A549 (cell line): ENCODE measurements at regions not wholly inside any gene's neighbourhood (a gene's known extent, or its start where the extent isn't known, plus 50 kb on each side); places are given as distances from the start of the nearest gene placed in this dataset.

Experiments
- ATAC-seq, 2 experiments: fragments of 200-7000 bp in 1 of 2; fragments of >200 bp in 1 of 2; cut with Nextera tagmentation in 1 of 2; cut with Tn5 transposase in 1 of 2; 3 replicates each; pipeline versions ENCODE4 v1.8.0 to v1.9.1; 2018 to 2020; ENCODE audit warnings: mild to moderate bottlenecking in 1 of 2, moderate library complexity in 1 of 2
- CTCF ChIA-PET: fragments of 300-600 bp; sonication (Branson Sonifier 250); formaldehyde crosslinking; extraction: SDS; loops from one replicate; lab custom pipeline; 2021; ENCODE audit warnings: antibody characterized with exemption, inconsistent platforms; lab: Yijun Ruan, JAX
- POLR2A ChIA-PET: fragments of 350-600 bp; formaldehyde crosslinking; extraction: SDS; loops from one replicate; lab custom pipeline; 2021; ENCODE audit warnings: antibody characterized with exemption, inconsistent platforms; lab: Yijun Ruan, JAX
- DNase-seq, 2 experiments: peaks; one replicate each; pipeline versions ENCODE4 v3.0.0 to v3.0.0-alpha.2; 2011 to 2016; ENCODE audit warnings: low read depth in 1 of 2, low spot score in 1 of 2
- FAIRE-seq: peaks from 2 replicates; lab custom pipeline; 2011; peaks lifted over from hg19 to GRCh38; lab: Jason Lieb, UNC
- H3K27ac ChIP-seq, 2 experiments: fragments of >200 bp; sonication (Bioruptor Twin); formaldehyde crosslinking; 3 replicates each; pipeline ENCODE4 v1.5.1; 2016 to 2017
- H3K4me1 ChIP-seq: fragments of >200 bp; sonication (Bioruptor Twin); formaldehyde crosslinking; 3 replicates; pipeline ENCODE4 v1.6.1; 2016
- H3K4me2 ChIP-seq: fragments of >200 bp; sonication (Bioruptor Twin); formaldehyde crosslinking; 3 replicates; pipeline ENCODE4 v1.6.1; 2016
- H3K4me3 ChIP-seq: fragments of >200 bp; sonication (Bioruptor Twin); formaldehyde crosslinking; 3 replicates; pipeline ENCODE4 v1.5.1; 2016
- H3K9me3 ChIP-seq: fragments of >200 bp; sonication (Bioruptor Twin); formaldehyde crosslinking; 3 replicates; pipeline ENCODE4 v1.6.1; 2016
- BHLHE40 ChIP-seq: IDR thresholded peaks from 2 replicates; pipeline ENCODE4 v1.6.1; 2012; ENCODE audit warnings: low read depth, low read length, inconsistent platforms
- CBX8 ChIP-seq: fragments of 200-600 bp; sonication (generic); IDR thresholded peaks from 2 replicates; pipeline ENCODE4 v1.6.1; 2016
- CHD4 ChIP-seq: fragments of 200-600 bp; sonication (generic); IDR thresholded peaks from 2 replicates; pipeline ENCODE4 v1.6.1; 2016; ENCODE audit warnings: antibody characterized with exemption, mild to moderate bottlenecking, borderline replicate concordance
- ELK1 ChIP-seq: fragments of 150-350 bp; IDR thresholded peaks from 2 replicates; pipeline ENCODE4 v1.6.1; 2014; ENCODE audit warnings: low read depth, mild to moderate bottlenecking, low read length
- EP300 ChIP-seq, 2 experiments: fragments of >200 bp; sonication (Bioruptor Twin); formaldehyde crosslinking; IDR thresholded peaks; 2 replicates in 1 of 2; 3 replicates in 1 of 2; pipeline ENCODE4 v1.6.1; 2016 to 2017
- ESRRA ChIP-seq: fragments of 150-350 bp; IDR thresholded peaks from 2 replicates; pipeline ENCODE4 v1.6.1; 2014; ENCODE audit warnings: mild to moderate bottlenecking, low read length, borderline replicate concordance
- GATA3 ChIP-seq: IDR thresholded peaks from 2 replicates; pipeline ENCODE4 v1.6.1; 2012; ENCODE audit warnings: borderline replicate concordance
- HDAC2 ChIP-seq: fragments of 200-600 bp; sonication (generic); IDR thresholded peaks from 2 replicates; pipeline ENCODE4 v1.6.1; 2016
- HEYL ChIP-seq: fragments of 250-450 bp; sonication (Bioruptor Pico); IDR thresholded peaks from 2 replicates; pipeline ENCODE4 v1.8.0; 2021; ENCODE audit warnings: mild to moderate bottlenecking, moderate library complexity
- HOXA7 ChIP-seq: fragments of 250-450 bp; sonication (Bioruptor Pico); IDR thresholded peaks from 2 replicates; pipeline ENCODE4 v1.5.0; 2020; ENCODE audit warnings: mild to moderate bottlenecking, moderate library complexity
- HOXB13 ChIP-seq: fragments of 250-450 bp; sonication (Bioruptor Pico); IDR thresholded peaks from 2 replicates; pipeline ENCODE4 v1.5.0; 2020; ENCODE audit warnings: low read depth, mild to moderate bottlenecking, moderate library complexity
- HOXB5 ChIP-seq: fragments of 250-450 bp; sonication (Bioruptor Pico); IDR thresholded peaks from 2 replicates; pipeline ENCODE4 v1.5.0; 2020; ENCODE audit warnings: mild to moderate bottlenecking, moderate library complexity
- KDM1A ChIP-seq: fragments of 200-600 bp; sonication (generic); IDR thresholded peaks from 2 replicates; pipeline ENCODE4 v1.6.1; 2016; ENCODE audit warnings: low read depth, mild to moderate bottlenecking
- KDM5A ChIP-seq: fragments of 200-600 bp; sonication (generic); IDR thresholded peaks from 2 replicates; pipeline ENCODE4 v1.6.1; 2016; ENCODE audit warnings: antibody characterized with exemption, mild to moderate bottlenecking
- NFE2L2 ChIP-seq: fragments of 150-350 bp; conservative IDR thresholded peaks from 2 replicates; pipeline ENCODE4 v1.6.1; 2014; ENCODE audit warnings: low read length
- NPAS2 ChIP-seq: fragments of 250-450 bp; sonication (Bioruptor Pico); IDR thresholded peaks from 2 replicates; pipeline ENCODE4 v1.8.0; 2022; ENCODE audit warnings: mild to moderate bottlenecking, moderate library complexity, borderline replicate concordance
- RARB ChIP-seq: fragments of 250-450 bp; sonication (Bioruptor Pico); IDR thresholded peaks from 2 replicates; pipeline ENCODE4 v1.8.0; 2021; ENCODE audit warnings: mild to moderate bottlenecking, moderate library complexity
- RCOR1 ChIP-seq: fragments of 150-350 bp; IDR thresholded peaks from 2 replicates; pipeline ENCODE4 v1.6.1; 2014; ENCODE audit warnings: antibody characterized with exemption, low read length, low read depth
- RFX5 ChIP-seq: fragments of 450-650 bp; IDR thresholded peaks from 2 replicates; pipeline ENCODE4 v1.7.1; 2014; ENCODE audit warnings: antibody characterized with exemption, mild to moderate bottlenecking, moderate library complexity
- TFCP2L1 ChIP-seq: fragments of 250-450 bp; sonication (Bioruptor Pico); IDR thresholded peaks from 2 replicates; pipeline ENCODE4 v1.5.0; 2021; ENCODE audit warnings: mild to moderate bottlenecking
- USF2 ChIP-seq: fragments of 450-650 bp; IDR thresholded peaks from 2 replicates; pipeline ENCODE4 v1.6.1; 2014; ENCODE audit warnings: antibody characterized with exemption
- ZC3H11A ChIP-seq: fragments of 450-650 bp; IDR thresholded peaks from 2 replicates; pipeline ENCODE4 v1.6.1; 2014; ENCODE audit warnings: antibody characterized with exemption, mild to moderate bottlenecking
- WGBS: methylation state at CpG from one replicate; pipeline ENCODE4 v1.1.6; 2017; ENCODE audit errors: missing lambda C conversion rate; 5-methylcytosine and 5-hydroxymethylcytosine counted together

GRCh38 chr10:78479467-78479866 is 445.8 kb downstream of the RPS24 start:
- ChIA-PET POLR2A (no interaction called here), CTCF (no interaction called here)
- ATAC-seq (no peak), FAIRE-seq (no peak), DNase-seq (no peak)
- Histone ChIP-seq H3K4me2 (no peak overlapping the region), H3K27ac (no peak overlapping the region), H3K9me3 (no peaks in the 10 kb centered on the region), H3K4me3 (no peak overlapping the region), H3K4me1 (no peaks in the 10 kb centered on the region)
- 35% methylated on average over 3 of the region's 3 CpGs for WGBS
- TF ChIP-seq BHLHE40 (no peak), RCOR1 (no peak), USF2 (no peak), CHD4 (no peak), HOXB5 (CRISPR knock-in tag) (no peak), TFCP2L1 (CRISPR knock-in tag) (no peak), HDAC2 (no peak), RFX5 (no peak), CBX8 (no peak), NFE2L2 (no peak), KDM1A (no peak), KDM5A (no peak)

GRCh38 chr10:78481842-78482241 is 448.2 kb downstream of the RPS24 start:
- no peak overlapping the region for H3K4me3 ChIP-seq
- no peak for FAIRE-seq
- WGBS, result 45% methylated on average over 3 of the region's 3 CpGs
- ChIA-PET POLR2A (no interaction called here), CTCF (no interaction called here)
- no peak overlapping the region for H3K27ac ChIP-seq
- DNase-seq, result no peak
- no peaks in the 10 kb centered on the region for H3K4me1 ChIP-seq
- ATAC-seq, result no peak
- TF ChIP-seq ELK1 (no peak), EP300 (IDR thresholded peaks at IDR 0.05) (no peak), ESRRA (no peak), TFCP2L1 (CRISPR knock-in tag) (no peak), HOXA7 (CRISPR knock-in tag) (no peak), USF2 (no peak), RARB (CRISPR knock-in tag) (no peak), ZC3H11A (no peak), GATA3 (no peak)
- H3K9me3 ChIP-seq, result no peaks in the 10 kb centered on the region
- H3K4me2 ChIP-seq, result no peak overlapping the region

- FAIRE-seq (no peak), ATAC-seq (no peak), DNase-seq (no peak)
- H3K9me3 ChIP-seq, result peaks cover 2% of the 10 kb centered on the region
- no peak for TF ChIP-seq HEYL (CRISPR knock-in tag)
- no peak for TF ChIP-seq RARB (CRISPR knock-in tag)
- TF ChIP-seq RCOR1, result no peak
- no peak for TF ChIP-seq HOXB13 (CRISPR knock-in tag)
- no peak for TF ChIP-seq TFCP2L1 (CRISPR knock-in tag)
- TF ChIP-seq RFX5, result no peak
- TF ChIP-seq NPAS2 (CRISPR knock-in tag), result no peak
- H3K4me3 ChIP-seq, result no peak overlapping the region
- ChIA-PET CTCF (no interaction called here), POLR2A (no interaction called here)
- no peak overlapping the region for H3K27ac ChIP-seq
- WGBS, result 50% methylated on average over 3 of the region's 3 CpGs
- no peak overlapping the region for H3K4me2 ChIP-seq
- no peaks in the 10 kb centered on the region for H3K4me1 ChIP-seq
These were observed 450.0 kb downstream of the RPS24 start for GRCh38 chr10:78483641-78484040.
